A549 (cell line): ENCODE measurements at regions not wholly inside any gene's neighbourhood (a gene's known extent, or its start where the extent isn't known, plus 50 kb on each side); places are given as distances from the start of the nearest gene placed in this dataset.

Experiments
- CHD2 ChIP-seq: fragments of 150-350 bp; IDR thresholded peaks from 2 replicates; pipeline ENCODE4 v1.6.1; 2014; ENCODE audit warnings: low read length; ENCODE audit not compliant: partially characterized antibody
- EHMT2 ChIP-seq: fragments of 200-600 bp; sonication (generic); IDR thresholded peaks from 2 replicates; pipeline ENCODE4 v1.6.1; 2016; ENCODE audit warnings: antibody characterized with exemption, low read depth, mild to moderate bottlenecking, moderate library complexity
- POLR2A ChIP-seq: IDR thresholded peaks from 2 replicates; pipeline ENCODE4 v1.6.1; 2012; ENCODE audit warnings: mild to moderate bottlenecking, low read length
- TF ChIP-seq, protein P1 (sequence below): fragments of >200 bp; sonication (Bioruptor Twin); formaldehyde crosslinking; IDR thresholded peaks from 3 replicates; pipeline ENCODE4 v1.6.1; 2016
- TF ChIP-seq, protein P2 (sequence below): fragments of >200 bp; sonication (Bioruptor Twin); formaldehyde crosslinking; IDR thresholded peaks from 3 replicates; pipeline ENCODE4 v1.5.1; 2016
- TF ChIP-seq, protein P3 (sequence below): IDR thresholded peaks from 2 replicates; pipeline ENCODE4 v1.6.1; 2012
- TF ChIP-seq, protein P4 (sequence below): fragments of 250-450 bp; sonication (Bioruptor Pico); IDR thresholded peaks from 2 replicates; pipeline ENCODE4 v1.5.0; 2021; ENCODE audit warnings: mild to moderate bottlenecking, moderate library complexity, borderline replicate concordance

DNA sequence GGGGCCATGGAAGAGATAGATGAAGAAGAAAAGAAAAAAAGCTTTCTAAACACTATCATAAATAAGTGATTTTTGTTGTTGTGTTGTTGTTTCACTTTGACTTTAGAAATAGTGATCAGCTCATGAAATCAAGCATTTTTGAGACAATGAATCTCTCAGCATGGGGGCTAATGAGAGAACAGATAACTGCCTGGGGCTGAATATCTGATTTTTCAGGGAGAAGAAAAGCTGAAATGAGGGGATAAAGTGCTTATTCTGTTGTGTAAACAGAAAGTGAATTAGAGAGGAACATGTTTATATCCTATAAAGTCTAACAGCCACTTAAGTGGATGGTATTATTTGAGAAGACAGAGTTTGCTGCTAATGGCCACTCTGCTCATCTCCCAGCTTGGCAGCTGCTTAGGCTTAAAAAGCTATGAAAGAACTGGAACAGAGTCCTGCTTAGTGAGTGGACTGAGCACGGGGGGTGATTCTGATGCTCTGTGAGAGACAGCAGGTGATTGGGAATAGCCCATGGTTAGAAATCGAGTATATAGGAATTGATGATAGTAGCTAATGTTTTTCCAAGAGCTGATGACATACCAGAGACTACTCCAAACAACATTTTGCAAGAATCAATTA lies 646.1 kb upstream of the TMEM132C start:
- TF ChIP-seq, protein P1, sequence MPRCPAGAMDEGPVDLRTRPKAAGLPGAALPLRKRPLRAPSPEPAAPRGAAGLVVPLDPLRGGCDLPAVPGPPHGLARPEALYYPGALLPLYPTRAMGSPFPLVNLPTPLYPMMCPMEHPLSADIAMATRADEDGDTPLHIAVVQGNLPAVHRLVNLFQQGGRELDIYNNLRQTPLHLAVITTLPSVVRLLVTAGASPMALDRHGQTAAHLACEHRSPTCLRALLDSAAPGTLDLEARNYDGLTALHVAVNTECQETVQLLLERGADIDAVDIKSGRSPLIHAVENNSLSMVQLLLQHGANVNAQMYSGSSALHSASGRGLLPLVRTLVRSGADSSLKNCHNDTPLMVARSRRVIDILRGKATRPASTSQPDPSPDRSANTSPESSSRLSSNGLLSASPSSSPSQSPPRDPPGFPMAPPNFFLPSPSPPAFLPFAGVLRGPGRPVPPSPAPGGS, result no peak
- TF ChIP-seq, protein P2, sequence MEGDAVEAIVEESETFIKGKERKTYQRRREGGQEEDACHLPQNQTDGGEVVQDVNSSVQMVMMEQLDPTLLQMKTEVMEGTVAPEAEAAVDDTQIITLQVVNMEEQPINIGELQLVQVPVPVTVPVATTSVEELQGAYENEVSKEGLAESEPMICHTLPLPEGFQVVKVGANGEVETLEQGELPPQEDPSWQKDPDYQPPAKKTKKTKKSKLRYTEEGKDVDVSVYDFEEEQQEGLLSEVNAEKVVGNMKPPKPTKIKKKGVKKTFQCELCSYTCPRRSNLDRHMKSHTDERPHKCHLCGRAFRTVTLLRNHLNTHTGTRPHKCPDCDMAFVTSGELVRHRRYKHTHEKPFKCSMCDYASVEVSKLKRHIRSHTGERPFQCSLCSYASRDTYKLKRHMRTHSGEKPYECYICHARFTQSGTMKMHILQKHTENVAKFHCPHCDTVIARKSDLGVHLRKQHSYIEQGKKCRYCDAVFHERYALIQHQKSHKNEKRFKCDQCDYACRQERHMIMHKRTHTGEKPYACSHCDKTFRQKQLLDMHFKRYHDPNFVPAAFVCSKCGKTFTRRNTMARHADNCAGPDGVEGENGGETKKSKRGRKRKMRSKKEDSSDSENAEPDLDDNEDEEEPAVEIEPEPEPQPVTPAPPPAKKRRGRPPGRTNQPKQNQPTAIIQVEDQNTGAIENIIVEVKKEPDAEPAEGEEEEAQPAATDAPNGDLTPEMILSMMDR, result no peak
- TF ChIP-seq, protein P3, sequence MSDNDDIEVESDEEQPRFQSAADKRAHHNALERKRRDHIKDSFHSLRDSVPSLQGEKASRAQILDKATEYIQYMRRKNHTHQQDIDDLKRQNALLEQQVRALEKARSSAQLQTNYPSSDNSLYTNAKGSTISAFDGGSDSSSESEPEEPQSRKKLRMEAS, result no peak
- TF ChIP-seq CHD2, result no peak
- no peak for TF ChIP-seq EHMT2
- TF ChIP-seq, protein P4, sequence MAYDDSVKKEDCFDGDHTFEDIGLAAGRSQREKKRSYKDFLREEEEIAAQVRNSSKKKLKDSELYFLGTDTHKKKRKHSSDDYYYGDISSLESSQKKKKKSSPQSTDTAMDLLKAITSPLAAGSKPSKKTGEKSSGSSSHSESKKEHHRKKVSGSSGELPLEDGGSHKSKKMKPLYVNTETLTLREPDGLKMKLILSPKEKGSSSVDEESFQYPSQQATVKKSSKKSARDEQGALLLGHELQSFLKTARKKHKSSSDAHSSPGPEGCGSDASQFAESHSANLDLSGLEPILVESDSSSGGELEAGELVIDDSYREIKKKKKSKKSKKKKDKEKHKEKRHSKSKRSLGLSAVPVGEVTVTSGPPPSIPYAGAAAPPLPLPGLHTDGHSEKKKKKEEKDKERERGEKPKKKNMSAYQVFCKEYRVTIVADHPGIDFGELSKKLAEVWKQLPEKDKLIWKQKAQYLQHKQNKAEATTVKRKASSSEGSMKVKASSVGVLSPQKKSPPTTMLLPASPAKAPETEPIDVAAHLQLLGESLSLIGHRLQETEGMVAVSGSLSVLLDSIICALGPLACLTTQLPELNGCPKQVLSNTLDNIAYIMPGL (CRISPR knock-in tag), result no peak
- no peak for TF ChIP-seq POLR2A
